Ammon's horn (tissue), 1 donor: ENCODE measurements at regions not wholly inside any gene's neighbourhood (a gene's known extent, or its start where the extent isn't known, plus 50 kb on each side); places are given as distances from the start of the nearest gene placed in this dataset.

Source experiments
- DNase-seq: peaks from one replicate; pipeline ENCODE4 v3.0.0-alpha.2; 2016; ENCODE audit warnings: low spot score

DNA sequence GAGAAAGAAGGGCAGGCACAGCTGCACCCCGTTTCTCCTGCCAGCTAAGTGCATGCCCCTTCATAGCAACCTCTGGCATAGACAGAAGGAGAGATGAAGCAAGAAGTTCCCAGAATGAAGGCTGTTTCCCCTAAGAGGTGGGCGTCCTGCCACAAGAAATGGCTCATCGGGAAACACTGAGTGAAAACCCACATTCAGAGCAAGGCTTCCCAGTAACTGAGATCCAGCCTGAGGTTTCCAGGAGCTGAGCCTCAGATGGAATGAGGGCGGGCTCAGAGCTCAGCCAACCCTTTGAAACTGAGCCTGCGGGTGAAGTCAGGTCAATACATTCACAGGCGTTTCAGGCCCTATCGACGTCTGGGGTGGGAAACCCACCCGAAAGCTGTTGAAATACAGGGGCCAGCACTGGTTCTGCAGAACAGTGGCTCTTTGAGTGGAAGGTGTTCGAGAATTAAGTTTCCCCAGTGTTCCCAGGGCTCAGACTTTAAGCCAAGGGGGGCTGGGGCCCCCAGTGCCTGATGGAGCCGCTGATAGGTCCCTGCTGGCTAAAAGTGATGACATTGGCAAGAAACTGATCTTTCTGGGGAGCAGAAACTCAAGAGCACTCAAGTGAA, 510.2 kb downstream of the RPS24 start:
- DNase-seq: peak; percentile 74

DNA sequence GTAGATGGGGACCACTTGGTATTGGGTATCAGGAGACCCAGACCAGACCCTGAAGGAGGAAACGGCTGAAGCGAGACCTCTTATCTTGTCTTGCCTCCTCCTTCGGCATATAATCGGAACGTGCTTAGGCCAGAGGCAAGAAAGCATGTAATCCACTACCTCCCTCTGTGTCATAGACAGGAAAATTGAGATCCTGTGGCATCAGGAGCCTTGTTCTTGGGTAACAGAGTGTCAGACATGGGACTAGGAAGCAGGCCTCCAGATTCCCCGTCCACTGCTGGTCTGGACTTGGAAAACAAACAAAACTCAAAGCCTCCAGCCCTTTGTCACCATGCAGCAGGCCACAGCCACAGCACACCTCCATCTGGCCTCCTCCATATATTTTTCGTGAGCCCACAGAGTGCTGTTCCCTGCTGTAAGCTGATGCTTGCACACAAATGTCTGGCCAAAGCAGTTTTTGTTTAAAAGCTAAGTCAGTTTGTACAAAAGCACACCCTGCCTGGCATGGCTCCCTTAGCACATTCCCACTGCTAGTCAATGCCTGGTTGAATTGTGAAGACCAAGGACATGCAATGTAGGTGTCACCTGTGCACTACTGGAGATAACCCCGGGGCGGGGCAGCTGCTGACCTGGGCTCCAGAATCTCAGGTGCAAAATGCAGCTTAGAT, 510.9 kb downstream of the RPS24 start:
- no peak for DNase-seq

DNA sequence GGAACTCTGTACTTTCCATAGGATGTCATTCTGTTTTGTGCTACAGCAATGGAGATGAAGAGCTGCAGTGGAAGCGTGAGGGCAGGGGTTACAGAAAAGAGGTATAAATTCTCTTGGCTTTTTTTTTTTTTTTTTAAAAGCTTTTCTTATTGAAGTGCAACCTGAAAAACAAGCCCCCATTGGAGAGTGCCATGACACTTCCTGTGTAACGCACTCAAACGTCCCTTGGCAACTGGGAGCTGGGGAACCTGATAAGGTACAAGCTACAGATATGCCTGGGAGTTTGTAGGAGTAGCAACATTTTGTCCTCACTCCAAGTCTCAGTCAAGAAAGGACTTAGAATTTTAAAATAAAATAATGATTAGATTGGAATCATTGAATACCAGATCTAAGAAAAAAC, 512.1 kb downstream of the RPS24 start:
- no peak for DNase-seq

DNA sequence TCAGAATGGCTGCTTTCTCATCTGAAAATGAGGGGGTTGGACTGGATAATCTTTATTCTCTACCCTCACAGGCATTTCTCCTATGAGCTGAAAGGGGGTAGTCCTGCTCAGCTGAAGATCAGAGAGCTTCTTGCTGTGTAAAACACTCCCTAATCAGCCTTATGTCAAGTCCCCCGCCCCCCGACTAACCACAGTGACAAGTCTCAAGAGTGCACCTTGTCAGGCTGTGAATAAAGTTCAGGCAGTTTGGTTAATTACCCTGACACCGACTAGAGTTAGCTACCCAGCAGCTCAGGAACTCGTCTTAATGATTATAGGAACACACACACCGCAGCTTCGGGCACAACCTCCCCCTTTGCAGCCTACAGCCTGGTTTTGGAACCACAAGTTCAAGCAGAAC, 513.7 kb downstream of the RPS24 start:
- DNase-seq: no peak

DNA sequence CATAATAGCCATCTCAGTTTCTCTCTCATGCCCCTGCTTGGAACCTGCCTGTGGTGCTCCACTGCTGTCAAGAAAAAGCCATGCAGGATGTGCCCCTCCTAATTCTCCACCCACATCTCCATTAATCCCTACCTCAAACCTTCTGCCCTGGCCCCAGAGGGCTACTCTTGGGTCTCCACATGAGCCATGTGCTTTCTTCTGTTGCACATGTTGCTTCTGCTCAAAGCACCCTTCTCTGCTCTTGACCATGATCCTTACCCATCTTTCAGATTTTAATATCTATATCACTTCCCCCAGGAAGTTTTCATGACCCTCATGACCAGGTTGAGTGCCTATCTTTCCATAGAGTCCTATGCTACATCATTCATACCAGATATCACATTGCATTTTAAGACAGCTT, 514.2 kb downstream of the RPS24 start:
- DNase-seq: no peak

DNA sequence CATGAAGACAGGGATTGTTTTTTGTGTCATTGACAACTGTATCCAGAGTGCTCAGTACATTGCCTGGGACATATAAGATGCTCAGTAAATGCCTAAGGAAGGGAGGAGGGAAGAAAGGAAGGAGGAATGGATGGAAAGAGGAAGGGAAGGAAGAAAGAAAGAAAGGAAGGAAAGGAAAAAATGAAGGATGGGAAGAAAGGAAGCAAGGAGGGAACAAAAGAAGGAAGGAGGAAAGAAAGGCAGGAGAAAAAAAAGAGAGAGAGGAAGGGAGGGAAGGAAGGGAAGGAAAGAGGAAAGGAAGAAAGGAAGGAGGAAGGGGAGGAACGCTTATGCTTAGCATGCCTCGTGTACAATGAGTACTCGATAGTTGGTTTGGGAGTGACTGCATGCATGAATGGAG, 514.7 kb downstream of the RPS24 start:
- DNase-seq: no peak

DNA sequence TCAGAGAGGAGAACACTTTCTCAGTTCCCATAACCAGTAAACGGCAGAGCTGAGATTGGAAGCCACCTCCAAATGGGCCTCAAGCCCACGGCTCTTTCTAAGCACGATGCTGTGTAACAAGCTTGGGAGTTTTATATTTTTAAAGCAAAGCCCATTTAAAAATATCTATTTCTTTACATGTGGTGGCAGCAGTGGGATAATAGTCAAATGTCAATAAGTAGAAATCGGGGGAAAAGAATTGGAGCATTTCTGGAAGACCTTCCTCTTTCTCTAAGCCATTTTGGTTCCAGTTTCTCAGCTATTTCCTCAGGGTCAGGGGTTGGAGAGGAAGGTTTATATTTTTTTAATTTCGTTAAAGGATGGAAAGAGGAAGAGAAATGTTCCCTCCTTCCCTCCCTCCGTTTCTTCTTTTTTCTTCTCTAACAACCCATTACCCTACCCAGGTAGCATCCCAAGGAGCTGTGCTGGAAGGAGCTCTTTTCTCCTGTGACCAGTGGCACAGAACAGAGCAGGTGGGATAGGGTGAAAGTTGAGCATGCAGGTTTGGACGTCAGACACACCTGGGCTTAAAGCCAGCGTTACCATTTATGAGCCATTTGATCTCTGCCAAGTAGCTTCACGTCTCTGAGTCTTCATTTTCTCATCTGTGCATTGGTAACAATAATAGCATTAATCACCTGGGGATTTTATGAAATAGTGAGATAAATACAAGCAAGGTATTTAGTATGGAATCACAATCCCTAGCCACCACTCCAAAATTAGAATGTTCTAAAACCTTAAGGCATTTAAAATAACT, 515.7 kb downstream of the RPS24 start:
- no peak for DNase-seq

DNA sequence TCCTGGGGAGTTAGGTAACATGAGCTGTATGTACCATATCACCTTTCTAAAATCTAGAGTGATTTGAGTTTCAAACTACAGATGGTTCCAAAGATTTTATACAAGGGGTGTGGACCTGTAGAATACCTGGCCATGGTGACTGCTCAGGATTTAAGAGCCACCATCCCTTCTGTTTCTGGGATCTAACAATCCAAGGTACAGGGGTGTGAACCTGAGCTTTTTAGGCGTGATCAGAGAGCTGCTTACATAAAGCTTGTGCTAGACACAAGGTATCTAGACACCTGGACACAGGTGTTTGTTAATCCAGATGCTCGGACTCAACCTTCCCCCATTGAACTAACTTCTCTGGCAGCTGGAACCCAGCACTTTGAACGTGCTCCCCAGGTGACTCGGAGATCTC, 516.4 kb downstream of the RPS24 start:
- DNase-seq: no peak

DNA sequence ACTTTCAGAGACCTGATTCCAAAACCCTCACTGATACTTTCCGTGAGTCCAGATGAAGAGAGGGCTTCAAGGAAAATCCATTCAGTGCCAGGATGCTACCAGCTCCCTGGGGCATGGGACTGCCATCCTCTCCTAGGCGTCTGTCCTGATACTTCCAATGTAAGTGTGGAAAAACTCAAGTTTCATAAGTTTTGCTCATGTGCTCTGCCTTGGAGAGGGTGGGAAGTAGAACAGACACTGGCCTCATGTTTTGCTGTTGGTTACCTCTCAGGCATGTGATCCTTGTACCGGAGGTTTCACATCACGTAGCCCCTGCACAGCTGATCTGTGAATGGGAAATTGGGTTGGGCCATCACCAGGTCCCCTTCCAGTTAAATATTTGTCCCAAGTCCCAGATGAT, 517.1 kb downstream of the RPS24 start:
- DNase-seq: no peak

DNA sequence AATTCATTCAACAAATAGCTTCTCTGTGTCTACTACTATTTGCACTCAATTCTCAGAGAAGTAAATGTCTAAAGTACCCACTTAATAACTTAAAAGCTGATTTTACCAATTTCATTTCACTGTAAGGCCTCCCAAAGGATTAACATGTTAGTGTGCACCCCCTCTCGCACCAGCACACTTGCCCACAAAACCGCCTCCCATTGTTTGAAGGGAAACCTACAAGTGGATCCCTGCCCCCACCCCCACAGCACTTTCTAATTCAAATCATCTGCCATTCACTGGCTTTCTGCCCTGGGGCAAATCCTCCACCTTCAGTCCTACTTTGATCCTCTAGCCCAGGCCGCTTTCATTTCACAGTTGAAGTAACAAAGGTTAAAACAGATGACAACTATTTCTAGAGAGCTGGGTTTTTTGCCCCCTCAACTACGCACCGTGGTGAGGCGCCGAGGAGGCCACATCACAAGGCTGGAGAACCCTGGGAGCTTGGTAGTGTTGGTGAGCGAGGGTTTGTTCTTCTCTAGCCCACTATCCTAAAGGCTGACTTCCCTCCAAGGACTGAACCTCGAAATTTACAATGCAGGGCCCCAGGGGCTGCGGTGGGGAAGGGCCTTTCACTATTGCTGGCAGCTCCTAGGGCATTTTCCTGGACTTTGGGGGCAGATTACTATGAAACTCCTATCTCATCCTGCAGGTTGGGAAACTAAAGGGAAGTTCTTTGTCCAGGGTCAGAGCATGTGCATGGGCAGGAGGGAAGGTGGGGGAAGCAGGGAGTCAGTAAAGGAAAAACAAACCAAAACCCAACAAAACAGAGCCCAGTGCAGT, 517.4 kb upstream of the ZMIZ1 start:
- no peak for DNase-seq

DNA sequence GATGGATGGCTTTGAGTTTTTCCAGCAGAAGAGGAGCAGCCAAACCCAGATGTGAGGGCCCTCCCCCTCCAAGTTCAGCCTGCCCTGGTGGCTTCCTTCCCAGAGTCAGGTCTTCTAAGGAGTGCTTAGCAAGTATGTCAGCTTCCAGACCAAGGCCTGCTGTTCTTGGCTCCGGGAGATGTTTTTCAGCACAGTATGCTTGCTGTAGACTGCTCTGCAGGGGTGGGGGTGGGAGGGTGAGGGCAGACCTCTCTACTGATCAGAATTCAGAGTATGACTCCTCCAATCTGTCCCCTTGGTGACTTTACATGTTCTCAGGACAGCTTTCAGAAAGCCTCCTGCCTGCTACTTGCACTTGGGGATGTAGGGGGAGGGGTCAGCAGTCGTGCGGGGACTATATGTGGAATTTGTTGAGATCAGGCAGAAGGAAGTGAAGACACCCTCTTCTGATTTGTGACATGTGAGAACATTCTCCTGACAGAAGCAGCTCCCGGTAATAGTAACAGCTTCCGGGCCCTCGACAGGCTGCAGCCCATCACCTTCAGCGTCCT, 516.4 kb upstream of the ZMIZ1 start:
- peak; percentile 78 for DNase-seq

DNA sequence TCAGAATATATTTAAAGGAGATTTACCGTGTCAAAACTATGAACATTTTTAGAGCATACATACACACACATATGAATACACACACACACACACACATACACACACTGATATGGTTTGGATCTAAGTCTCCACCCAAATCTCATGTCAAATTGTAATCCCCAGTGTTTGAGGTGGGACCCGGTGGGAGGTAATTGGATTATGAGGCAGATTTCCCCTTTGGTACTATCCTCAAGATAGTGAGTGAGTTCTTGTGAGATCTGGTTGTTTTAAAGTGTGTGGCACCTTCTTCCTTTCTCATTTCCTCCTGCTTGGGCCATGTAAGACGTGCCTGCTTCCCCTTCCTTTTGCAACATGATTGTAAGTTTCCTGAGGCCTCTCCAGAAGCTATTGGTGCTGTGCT, 515.0 kb upstream of the ZMIZ1 start:
- no peak for DNase-seq

DNA sequence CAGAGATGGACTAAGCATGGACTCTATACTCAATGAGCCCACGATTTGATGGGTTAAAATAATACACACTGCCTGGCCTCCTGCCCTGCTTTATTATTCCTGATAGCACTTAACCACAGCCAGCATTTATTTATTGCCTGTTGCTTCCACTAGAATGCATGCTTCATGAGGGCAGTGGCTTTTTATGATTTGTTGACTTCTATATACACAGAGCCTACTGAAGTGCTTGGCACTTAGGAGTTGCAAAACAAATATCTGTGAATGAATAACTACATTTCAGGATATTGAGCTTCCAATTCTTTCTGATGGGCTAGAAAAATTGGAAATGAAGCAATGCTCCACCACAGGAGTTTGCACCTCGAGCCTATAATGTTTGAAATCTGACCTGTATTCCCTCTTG, 513.6 kb upstream of the ZMIZ1 start:
- no peak for DNase-seq

DNA sequence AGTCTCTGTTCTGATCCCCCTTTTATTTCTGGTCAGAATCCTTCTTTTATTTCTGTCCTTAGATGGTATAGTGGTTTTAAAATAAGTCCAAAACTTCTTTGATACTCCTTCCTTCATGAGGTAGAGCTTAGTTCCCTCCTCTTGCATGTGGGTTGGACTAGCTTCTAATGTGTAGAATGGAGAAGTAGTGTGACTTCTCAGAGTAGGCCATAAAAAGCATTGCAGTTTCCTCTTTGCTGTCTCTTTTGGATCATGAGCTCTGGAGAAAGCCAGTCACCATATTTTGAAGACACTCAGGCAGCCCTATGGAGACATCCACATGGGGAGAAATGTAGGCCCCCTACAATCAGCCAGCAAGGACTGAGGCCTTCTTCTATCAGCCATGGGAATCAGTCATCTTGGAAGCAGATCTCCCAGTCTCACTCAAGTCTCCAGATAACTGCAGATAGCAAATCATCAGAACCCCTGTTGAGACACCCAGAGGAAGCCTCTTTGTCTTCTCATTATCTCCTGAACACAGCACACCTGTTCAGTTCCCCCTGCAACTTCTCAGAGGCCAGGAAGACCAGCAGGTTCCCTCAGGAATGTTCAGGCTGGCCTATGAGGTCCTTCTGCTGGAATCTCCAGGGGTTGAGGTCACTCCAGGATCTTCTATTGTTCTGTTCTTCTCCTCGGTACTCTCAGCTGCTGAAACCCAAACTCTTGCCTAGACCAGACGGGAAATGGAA, 511.9 kb upstream of the ZMIZ1 start:
- DNase-seq: peak; percentile 42

DNA sequence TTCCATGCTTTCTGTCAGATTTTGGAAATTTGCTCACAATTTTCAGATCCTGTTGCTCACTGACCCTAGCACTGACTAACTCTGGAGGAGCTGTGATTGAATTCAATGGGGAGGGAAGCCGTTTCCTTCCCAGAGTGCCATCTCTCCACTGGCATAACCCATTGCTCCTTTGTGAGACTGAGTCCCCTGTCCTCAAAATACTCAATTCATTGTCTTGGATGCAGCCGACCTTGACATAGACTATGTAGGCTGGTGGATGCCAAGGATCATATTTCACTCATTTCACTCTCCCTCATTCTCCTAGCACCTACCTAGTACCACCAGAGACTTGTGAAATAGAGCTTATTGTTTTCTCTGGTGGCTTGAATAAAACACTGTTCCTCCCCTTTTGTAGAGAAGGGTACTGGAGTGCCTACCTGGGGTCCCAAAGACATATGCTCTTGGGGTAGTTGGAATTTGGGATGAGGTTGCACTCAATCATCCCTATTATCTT, 511.3 kb upstream of the ZMIZ1 start:
- no peak for DNase-seq

DNA sequence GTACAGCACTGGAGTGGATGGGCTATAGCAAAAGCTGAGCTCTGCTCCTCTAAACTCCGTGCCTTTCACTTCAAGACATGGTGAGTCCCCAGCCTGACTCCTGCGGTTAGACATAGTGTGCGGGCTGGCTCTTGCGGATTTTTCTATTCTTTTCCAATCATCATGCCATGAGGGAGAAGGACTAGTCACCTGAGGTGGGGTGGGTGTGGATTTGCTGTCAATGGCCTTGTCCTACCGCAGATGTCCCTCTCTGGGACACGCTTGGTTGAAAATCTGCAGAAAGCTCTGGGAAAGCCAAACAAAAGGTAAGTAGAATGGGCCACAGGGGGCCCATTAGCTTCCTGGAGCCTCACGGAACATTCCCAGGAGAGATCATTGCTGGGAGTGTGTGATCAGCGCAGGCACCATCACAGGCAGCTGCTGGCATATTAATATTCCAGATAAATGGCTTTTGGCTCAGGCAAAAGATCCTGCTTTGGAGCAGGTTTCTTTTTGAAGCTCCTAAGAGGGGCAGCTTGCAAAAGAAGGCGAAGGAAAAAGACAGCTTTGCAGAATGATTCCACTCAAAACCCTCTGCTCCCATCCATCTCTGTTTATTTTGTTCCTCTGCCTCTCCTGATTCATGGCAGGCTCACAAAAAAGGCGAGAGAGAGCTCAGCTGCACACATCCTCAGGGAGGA, 509.0 kb upstream of the ZMIZ1 start:
- DNase-seq: no peak

DNA sequence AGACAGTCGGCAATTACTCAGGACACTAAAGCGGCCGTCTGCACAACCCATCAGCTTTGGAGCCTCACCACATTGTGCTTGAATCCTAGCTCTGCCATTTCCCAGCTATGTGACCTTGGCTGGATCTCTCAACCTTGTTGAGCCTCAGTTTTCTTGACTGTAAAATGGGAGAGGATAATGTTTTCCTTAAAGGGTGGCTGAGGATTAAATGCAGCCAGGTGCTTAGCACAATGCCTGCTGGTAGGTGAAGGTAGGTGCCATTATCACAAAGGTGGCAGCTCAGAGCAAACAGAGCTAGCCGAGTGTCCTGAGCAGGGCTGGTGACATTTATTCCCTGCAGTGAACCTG, 508.5 kb upstream of the ZMIZ1 start:
- DNase-seq: no peak

DNA sequence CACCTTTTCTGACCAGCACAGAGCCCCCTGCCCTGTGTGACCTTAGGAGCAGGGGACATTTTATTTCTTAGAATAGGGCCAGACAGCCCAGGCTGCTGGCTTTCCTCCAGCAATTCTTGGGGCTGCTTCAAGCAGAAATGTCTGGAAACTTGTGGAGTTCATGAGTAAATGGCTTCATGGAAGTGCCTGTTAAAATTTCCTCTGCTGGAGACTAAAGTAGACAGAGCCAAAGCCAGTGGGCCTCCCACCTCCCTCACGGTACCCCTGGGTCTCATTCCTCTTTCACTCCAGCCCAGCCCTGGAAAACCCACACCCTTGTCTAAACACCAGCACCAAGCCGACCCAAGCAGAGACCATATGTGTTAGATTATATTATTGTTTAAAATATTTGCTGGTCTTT, 505.5 kb upstream of the ZMIZ1 start:
- DNase-seq: no peak

DNA sequence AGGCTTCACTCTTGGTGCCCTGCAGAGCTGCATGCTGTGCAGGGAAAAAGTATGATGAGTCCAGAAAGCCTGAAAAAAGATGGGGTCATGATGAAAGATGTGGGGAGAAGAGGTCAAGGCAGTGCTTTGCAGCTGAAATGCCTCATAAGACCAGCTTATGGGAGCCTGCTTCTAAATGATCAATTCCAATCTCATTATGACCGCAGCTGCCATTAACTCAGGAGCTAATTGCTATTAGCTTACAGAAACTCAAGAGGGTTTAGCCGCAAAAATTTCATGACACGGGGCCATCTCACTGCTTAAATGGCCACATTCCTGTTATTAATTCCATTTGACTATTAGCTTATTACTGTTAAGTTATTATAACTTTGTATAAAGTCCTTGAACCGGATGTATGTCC, 502.9 kb upstream of the ZMIZ1 start:
- no peak for DNase-seq

DNA sequence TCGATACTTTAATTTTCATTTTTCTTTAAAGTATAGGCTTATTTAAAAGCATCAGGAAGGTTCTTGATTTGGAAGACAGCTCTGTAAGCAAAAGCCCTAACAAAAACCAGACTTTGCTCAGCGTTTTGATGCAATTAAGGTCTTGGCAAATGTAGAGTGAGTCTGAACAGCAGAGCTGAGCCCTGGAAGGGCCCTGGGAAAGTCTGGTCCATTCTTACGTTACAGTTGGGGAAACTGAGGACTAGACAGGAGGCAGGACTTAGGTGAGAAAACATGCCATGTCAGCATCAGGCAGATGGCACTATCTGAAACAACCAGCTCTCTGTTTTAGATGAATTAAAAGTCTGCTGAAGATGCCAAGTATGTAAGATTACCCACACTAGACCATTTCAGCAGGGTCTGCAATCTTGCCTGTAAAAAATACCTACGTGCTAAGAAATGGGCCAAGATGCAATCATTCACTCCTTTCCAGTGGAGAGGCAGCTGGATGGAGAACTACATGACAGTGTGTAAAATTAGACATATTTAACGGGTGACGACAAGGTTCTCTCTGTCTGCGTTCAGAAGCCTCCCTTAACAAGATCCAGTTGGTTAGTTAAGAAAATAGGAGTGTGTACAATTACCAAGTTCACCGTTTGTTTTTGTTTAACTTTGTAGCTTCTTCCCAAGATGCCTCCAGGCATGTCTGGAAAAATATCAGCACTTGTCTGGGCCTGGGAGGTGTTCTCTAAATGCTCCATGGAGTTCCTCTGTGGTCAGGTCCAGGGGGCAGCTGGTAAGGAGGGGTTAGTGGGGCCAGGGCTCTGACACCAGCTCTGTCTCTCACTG, 502.3 kb upstream of the ZMIZ1 start:
- DNase-seq: no peak
